Endothelial cell (in vitro differentiated cells): ENCODE measurements at regions not wholly inside any gene's neighbourhood (a gene's known extent, or its start where the extent isn't known, plus 50 kb on each side); places are given as distances from the start of the nearest gene placed in this dataset.

Experiments
- DNase-seq: peaks from one replicate; pipeline ENCODE4 v3.0.0; 2021; ENCODE audit warnings: low spot score
- H3K27ac Mint-ChIP-seq: one replicate; pipeline ENCODE4 v1.8.0; 2021; ENCODE audit warnings: mixed read lengths, inconsistent platforms; ENCODE audit not compliant: unreplicated experiment
- H3K27me3 Mint-ChIP-seq: one replicate; pipeline ENCODE4 v1.8.0; 2021; ENCODE audit warnings: mild to moderate bottlenecking, moderate library complexity, mixed read lengths, inconsistent platforms; ENCODE audit not compliant: unreplicated experiment
- H3K36me3 Mint-ChIP-seq: one replicate; pipeline ENCODE4 v1.8.0; 2021; ENCODE audit warnings: mild to moderate bottlenecking, low read depth, mixed read lengths, inconsistent platforms; ENCODE audit not compliant: unreplicated experiment
- H3K4me1 Mint-ChIP-seq: one replicate; pipeline ENCODE4 v1.8.0; 2021; ENCODE audit warnings: mild to moderate bottlenecking, mixed read lengths, inconsistent platforms; ENCODE audit not compliant: unreplicated experiment
- H3K4me3 Mint-ChIP-seq: one replicate; pipeline ENCODE4 v1.8.0; 2021; ENCODE audit warnings: mild to moderate bottlenecking, mixed read lengths, inconsistent platforms; ENCODE audit not compliant: unreplicated experiment
- H3K9me3 Mint-ChIP-seq: one replicate; pipeline ENCODE4 v1.8.0; 2021; ENCODE audit warnings: mixed read lengths, inconsistent platforms; ENCODE audit not compliant: unreplicated experiment
- CTCF ChIP-seq: fragments of 200-600 bp; sonication (generic); IDR thresholded peaks from one replicate; pipeline ENCODE4 v1.5.0; 2021; ENCODE audit warnings: antibody characterized with exemption; ENCODE audit not compliant: unreplicated experiment

- Mint-ChIP-seq H3K27ac (no peak overlapping the region), H3K4me1 (no peaks in the 10 kb centered on the region), H3K9me3 (no peaks in the 10 kb centered on the region), H3K27me3 (no peaks in the 10 kb centered on the region), H3K36me3 (no peaks in the 10 kb centered on the region), H3K4me3 (no peak overlapping the region)
- TF ChIP-seq CTCF = no peak
- DNase-seq = no peak
Measured at GRCh38 chr6:21514288-21514687, 79.3 kb upstream of the SOX4 start.

GRCh38 chr6:21518317-21518716 lies 75.2 kb upstream of the SOX4 start:
- Mint-ChIP-seq H3K9me3 (no peaks in the 10 kb centered on the region), H3K27me3 (peaks cover 3% of the 10 kb centered on the region), H3K27ac (no peak overlapping the region), H3K36me3 (no peaks in the 10 kb centered on the region), H3K4me3 (no peak overlapping the region), H3K4me1 (no peaks in the 10 kb centered on the region)
- TF ChIP-seq CTCF = no peak
- no peak for DNase-seq

GRCh38 chr6:21519642-21520041 lies 73.9 kb upstream of the SOX4 start:
- Mint-ChIP-seq H3K27ac (no peak overlapping the region), H3K9me3 (no peaks in the 10 kb centered on the region), H3K36me3 (no peaks in the 10 kb centered on the region), H3K27me3 (peaks cover 3% of the 10 kb centered on the region), H3K4me3 (no peak overlapping the region), H3K4me1 (no peaks in the 10 kb centered on the region)
- no peak for TF ChIP-seq CTCF
- DNase-seq = no peak

GRCh38 chr6:21521276-21521675 lies 72.3 kb upstream of the SOX4 start:
- Mint-ChIP-seq H3K27me3 (peaks cover 3% of the 10 kb centered on the region), H3K4me3 (no peak overlapping the region), H3K9me3 (no peaks in the 10 kb centered on the region), H3K36me3 (no peaks in the 10 kb centered on the region), H3K4me1 (no peaks in the 10 kb centered on the region), H3K27ac (no peak overlapping the region)
- TF ChIP-seq CTCF = no peak
- no peak for DNase-seq

GRCh38 chr6:21522143-21522747 lies 71.3 kb upstream of the SOX4 start:
- TF ChIP-seq CTCF = no peak
- Mint-ChIP-seq H3K4me3 (no peak overlapping the region), H3K4me1 (no peaks in the 10 kb centered on the region), H3K36me3 (no peaks in the 10 kb centered on the region), H3K9me3 (no peaks in the 10 kb centered on the region), H3K27me3 (peaks cover 3% of the 10 kb centered on the region), H3K27ac (no peak overlapping the region)
- no peak for DNase-seq
